ENCODE measurements at regions not wholly inside any gene's neighbourhood (a gene's known extent, or its start where the extent isn't known, plus 50 kb on each side); places are given as distances from the start of the nearest gene placed in this dataset.

DNA sequence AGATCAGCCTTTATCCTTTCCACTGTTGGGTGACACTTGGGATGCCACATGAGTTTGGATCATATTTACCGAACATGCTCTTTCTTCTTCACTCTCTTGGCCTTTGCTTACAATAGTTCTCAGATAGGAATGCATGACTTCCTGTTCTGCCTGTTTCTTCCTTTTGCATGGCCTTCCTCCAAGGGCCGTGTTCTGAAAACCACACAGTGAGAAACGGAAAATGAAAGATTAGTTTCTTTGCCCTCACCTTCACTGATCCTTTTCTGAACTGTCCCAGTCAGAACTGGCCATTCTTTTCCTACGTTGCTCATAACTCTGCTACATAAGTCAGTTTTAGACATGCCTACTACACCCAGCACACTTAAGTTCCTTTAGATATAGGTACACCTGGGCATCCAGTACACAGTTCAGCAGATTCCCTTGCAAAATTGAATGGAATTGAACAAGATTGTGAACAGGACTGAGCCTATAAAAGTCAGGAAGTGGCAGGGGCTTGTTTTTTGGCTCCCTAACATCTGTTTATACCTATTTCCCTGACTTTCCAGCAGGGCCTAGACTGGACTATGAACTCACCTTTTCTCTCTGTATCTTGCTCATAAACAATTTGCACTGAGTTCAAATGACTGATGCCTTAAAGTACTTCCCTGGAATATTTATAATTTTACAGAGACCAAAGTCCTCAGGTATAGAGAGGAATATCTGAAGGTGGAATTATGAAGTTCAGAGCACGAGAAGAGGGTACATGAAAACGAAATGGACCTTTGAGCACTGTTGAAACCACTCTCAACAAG is 186.4 kb upstream of the ST6GAL2 start:
- DNase-seq (ENCODE audit: low read depth) = no peak
- no peak overlapping the region for H3K4me3 ChIP-seq (ENCODE audit: control insufficient read depth, low read depth, low read length)

DNA sequence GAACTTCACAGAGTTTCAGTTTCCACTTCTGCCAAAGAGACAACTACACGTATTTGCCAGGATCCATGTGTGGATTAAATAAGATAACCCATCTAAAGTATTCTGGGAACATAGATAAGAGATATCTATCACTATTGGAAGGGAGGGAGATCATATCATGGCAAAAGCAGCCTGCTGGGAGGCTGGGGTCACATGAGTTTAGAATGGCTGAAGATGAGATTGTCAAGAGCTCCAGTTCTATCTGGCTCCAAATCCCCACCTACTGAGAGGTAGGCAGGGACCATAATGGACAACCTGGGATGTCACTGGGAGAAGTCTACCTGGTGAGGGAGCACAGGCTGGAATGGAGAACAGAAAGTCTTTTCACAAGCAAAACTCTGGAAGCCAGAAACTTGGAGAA is 192.6 kb upstream of the ST6GAL2 start:
- no peak overlapping the region for H3K4me3 ChIP-seq (ENCODE audit: control insufficient read depth, low read depth, low read length)
- DNase-seq (ENCODE audit: low read depth) = no peak
- TF ChIP-seq, protein P1, sequence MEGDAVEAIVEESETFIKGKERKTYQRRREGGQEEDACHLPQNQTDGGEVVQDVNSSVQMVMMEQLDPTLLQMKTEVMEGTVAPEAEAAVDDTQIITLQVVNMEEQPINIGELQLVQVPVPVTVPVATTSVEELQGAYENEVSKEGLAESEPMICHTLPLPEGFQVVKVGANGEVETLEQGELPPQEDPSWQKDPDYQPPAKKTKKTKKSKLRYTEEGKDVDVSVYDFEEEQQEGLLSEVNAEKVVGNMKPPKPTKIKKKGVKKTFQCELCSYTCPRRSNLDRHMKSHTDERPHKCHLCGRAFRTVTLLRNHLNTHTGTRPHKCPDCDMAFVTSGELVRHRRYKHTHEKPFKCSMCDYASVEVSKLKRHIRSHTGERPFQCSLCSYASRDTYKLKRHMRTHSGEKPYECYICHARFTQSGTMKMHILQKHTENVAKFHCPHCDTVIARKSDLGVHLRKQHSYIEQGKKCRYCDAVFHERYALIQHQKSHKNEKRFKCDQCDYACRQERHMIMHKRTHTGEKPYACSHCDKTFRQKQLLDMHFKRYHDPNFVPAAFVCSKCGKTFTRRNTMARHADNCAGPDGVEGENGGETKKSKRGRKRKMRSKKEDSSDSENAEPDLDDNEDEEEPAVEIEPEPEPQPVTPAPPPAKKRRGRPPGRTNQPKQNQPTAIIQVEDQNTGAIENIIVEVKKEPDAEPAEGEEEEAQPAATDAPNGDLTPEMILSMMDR (conservative IDR thresholded peaks at IDR 0.05; ENCODE audit: control insufficient read depth, insufficient read depth, low read depth, low read length) = no peak

More for the DNA sequence above, 186.4 kb upstream of the ST6GAL2 start:
- TF ChIP-seq, protein P1 (conservative IDR thresholded peaks at IDR 0.05; ENCODE audit: control insufficient read depth, insufficient read depth, low read depth, low read length) = no peak

DNA sequence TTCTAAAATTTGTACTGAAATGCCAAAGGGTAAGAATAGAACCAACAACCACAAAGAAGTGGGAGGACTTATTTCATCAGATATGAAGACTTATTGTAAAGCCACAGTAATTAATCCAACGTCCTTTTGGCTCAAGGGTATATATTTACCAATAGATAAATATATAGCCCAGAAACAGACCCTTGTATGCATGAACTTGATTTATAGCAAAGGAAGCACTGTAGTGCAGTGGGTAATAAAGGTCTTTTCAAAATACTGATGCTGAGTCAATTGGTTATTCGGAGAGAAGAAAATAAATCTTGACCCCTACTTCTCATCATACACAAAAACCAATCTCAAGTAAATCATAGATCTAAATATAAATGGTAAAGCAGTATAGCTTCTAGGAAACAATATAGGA is 200.5 kb upstream of the ST6GAL2 start:
- DNase-seq (ENCODE audit: low read depth) = no peak
- TF ChIP-seq, protein P1 (conservative IDR thresholded peaks at IDR 0.05; ENCODE audit: control insufficient read depth, insufficient read depth, low read depth, low read length) = no peak
- no peak overlapping the region for H3K4me3 ChIP-seq (ENCODE audit: control insufficient read depth, low read depth, low read length)

DNA sequence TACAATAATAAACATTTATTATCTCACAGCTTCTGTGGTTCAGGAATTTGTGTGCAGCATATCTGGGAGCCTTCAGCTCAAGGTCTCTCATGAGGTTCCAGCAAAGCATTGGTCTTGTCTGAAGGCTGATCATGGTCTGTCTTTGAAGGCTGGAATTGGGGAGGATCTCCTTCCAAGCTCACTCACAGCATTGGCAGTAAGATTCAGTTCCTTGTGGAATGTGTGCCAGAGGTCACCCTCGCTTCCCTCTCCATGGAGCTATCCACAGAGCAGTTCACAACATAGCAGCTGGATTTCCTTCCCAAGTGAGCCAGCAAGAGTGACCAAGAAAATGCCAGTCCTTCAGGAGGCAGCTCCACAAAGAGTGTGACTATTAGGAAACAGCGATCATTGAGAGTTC is 202.2 kb upstream of the ST6GAL2 start:
- TF ChIP-seq, protein P1 (conservative IDR thresholded peaks at IDR 0.05; ENCODE audit: control insufficient read depth, insufficient read depth, low read depth, low read length) = no peak
- no peak overlapping the region for H3K4me3 ChIP-seq (ENCODE audit: control insufficient read depth, low read depth, low read length)
- DNase-seq (ENCODE audit: low read depth) = no peak

DNA sequence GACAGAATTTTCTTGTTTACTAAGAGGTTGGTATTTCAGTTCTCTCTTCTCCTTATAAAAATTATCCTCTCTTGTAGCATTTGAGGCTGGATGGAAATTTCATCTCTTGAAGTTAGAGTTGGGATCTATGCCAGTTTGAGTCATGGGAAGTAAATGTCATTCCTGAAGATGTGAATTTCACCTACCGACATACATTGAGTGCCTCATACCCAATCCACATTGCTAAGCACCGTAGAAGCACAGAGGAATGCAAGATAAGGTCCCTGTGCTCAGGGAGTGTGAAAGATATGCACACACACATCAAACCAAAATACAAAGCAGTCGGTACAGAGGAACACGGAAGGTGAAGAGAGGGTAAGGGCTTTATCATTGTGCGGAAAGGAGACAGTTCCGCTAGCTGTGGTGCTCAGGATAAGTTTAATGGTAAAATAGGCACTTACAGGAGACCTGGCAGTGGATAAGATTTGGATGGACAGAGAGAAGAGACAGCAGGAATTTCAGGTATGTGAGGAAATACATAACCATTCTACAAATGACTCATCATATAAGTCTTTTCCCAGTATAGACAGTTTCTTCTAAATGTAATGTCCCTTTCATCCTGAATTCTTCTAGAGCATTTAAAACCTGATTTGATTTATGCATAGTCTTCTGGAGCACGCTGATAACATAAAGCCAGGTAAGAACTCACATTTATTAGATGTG is 205.3 kb upstream of the ST6GAL2 start:
- DNase-seq (ENCODE audit: low read depth) = no peak
- TF ChIP-seq, protein P1 (conservative IDR thresholded peaks at IDR 0.05; ENCODE audit: control insufficient read depth, insufficient read depth, low read depth, low read length) = no peak
- H3K4me3 ChIP-seq (ENCODE audit: control insufficient read depth, low read depth, low read length) = no peak overlapping the region

DNA sequence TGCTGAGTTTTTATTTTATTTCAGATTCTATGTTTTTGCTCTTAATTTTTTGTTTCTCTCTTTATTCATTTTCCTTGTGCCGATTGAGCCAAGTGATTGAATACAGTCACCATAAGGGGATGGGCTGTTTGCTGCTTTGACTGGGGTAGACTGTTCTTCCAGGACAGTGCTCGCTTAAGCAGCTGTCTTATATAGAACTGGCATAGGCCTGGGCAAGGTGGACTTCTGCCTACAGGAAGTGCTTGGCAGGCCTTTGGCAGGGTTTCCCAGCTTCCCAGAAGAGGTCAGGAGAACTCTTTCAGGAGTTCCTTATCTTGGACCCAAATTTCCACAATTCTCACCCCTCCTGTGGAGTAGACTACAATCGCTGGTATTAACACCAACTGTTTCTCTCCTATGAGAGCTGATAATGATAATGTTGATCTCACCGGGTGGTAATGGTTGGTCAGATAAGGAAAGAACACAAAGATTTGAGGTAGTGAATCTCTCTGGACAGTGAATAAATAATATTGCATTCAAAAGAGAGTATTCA is 207.5 kb upstream of the ST6GAL2 start:
- DNase-seq (ENCODE audit: low read depth) = no peak
- H3K4me3 ChIP-seq (ENCODE audit: control insufficient read depth, low read depth, low read length) = no peak overlapping the region
- TF ChIP-seq, protein P1 (conservative IDR thresholded peaks at IDR 0.05; ENCODE audit: control insufficient read depth, insufficient read depth, low read depth, low read length) = no peak

All from fibroblast of mammary gland (primary cell).